HEK293 (cell line): ENCODE measurements at regions not wholly inside any gene's neighbourhood (a gene's known extent, or its start where the extent isn't known, plus 50 kb on each side); places are given as distances from the start of the nearest gene placed in this dataset.

Experiments
- CTCF ChIP-seq: fragments of 450-650 bp; formaldehyde crosslinking; IDR thresholded peaks from 2 replicates; pipeline ENCODE4 v1.5.1; 2016; ENCODE audit warnings: missing biosample characterization, missing genetic modification characterization
- KLF10 ChIP-seq: fragments of 450-650 bp; IDR thresholded peaks from 2 replicates; pipeline ENCODE4 v1.5.1; 2018; ENCODE audit warnings: missing biosample characterization, mild to moderate bottlenecking, missing genetic modification characterization
- KLF8 ChIP-seq: fragments of 450-650 bp; formaldehyde crosslinking; IDR thresholded peaks from 2 replicates; pipeline ENCODE4 v1.5.1; 2016; ENCODE audit warnings: missing biosample characterization, missing genetic modification characterization
- REPIN1 ChIP-seq: fragments of 450-650 bp; formaldehyde crosslinking; IDR thresholded peaks from 2 replicates; pipeline ENCODE4 v1.5.1; 2017; ENCODE audit warnings: missing biosample characterization, missing genetic modification characterization, low read depth
- SETDB1 ChIP-seq: IDR thresholded peaks from one replicate; pipeline ENCODE4 v1.6.1; 2017; ENCODE audit warnings: mild to moderate bottlenecking, low read length, moderate library complexity, mixed read lengths; ENCODE audit not compliant: insufficient read length
- YY2 ChIP-seq: fragments of 450-650 bp; formaldehyde crosslinking; IDR thresholded peaks from 2 replicates; pipeline ENCODE4 v1.5.1; 2016; ENCODE audit warnings: missing biosample characterization, missing genetic modification characterization
- ZNF138 ChIP-seq: fragments of 450-650 bp; formaldehyde crosslinking; IDR thresholded peaks from 2 replicates; pipeline ENCODE4 v1.5.1; 2016; ENCODE audit warnings: missing biosample characterization, missing genetic modification characterization, borderline replicate concordance
- ZNF146 ChIP-seq: fragments of 450-650 bp; formaldehyde crosslinking; IDR thresholded peaks from 2 replicates; pipeline ENCODE4 v1.5.1; 2016; ENCODE audit warnings: missing biosample characterization, missing genetic modification characterization
- ZNF362 ChIP-seq: fragments of 450-650 bp; formaldehyde crosslinking; IDR thresholded peaks from 2 replicates; pipeline ENCODE4 v1.5.1; 2016; ENCODE audit warnings: missing biosample characterization, missing genetic modification characterization
- ZNF654 ChIP-seq: fragments of 450-650 bp; formaldehyde crosslinking; IDR thresholded peaks from 2 replicates; pipeline ENCODE4 v1.5.1; 2016; ENCODE audit warnings: low read depth, missing biosample characterization, missing genetic modification characterization
- TF ChIP-seq, protein P1 (sequence below): fragments of 450-650 bp; formaldehyde crosslinking; optimal IDR thresholded peaks from 2 replicates; pipeline ENCODE3; 2016; ENCODE audit warnings: missing biosample characterization, mild to moderate bottlenecking, missing genetic modification characterization

- TF ChIP-seq CTCF (tag by site-specific recombination) (no peak), ZNF138 (tag by site-specific recombination) (no peak), KLF10 (tag by site-specific recombination) (no peak), ZNF654 (tag by site-specific recombination) (no peak), ZNF362 (tag by site-specific recombination) (no peak), YY2 (tag by site-specific recombination) (no peak), REPIN1 (tag by site-specific recombination) (no peak), SETDB1 (no peak), ZNF146 (no peak), KLF8 (tag by site-specific recombination) (no peak)
- TF ChIP-seq, protein P1, sequence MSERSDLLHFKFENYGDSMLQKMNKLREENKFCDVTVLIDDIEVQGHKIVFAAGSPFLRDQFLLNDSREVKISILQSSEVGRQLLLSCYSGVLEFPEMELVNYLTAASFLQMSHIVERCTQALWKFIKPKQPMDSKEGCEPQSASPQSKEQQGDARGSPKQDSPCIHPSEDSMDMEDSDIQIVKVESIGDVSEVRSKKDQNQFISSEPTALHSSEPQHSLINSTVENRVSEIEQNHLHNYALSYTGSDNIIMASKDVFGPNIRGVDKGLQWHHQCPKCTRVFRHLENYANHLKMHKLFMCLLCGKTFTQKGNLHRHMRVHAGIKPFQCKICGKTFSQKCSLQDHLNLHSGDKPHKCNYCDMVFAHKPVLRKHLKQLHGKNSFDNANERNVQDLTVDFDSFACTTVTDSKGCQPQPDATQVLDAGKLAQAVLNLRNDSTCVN (tag by site-specific recombination): no peak
Measured at GRCh38 chr6:164246082-164246481, 831.6 kb downstream of the QKI start.
